Esophagus muscularis mucosa (tissue), 4 donors: ENCODE measurements at regions not wholly inside any gene's neighbourhood (a gene's known extent, or its start where the extent isn't known, plus 50 kb on each side); places are given as distances from the start of the nearest gene placed in this dataset.

Experiments
- EP300 ChIP-seq: sonication (generic); formaldehyde crosslinking; IDR thresholded peaks from one replicate; pipeline ENCODE4 v1.6.1; 2017; ENCODE audit warnings: antibody characterized with exemption
- POLR2A ChIP-seq: fragments of 450-650 bp; IDR thresholded peaks from one replicate; pipeline ENCODE4 v1.6.1; 2017; ENCODE audit warnings: antibody characterized with exemption, moderate library complexity, mild to moderate bottlenecking, low read depth
- TF ChIP-seq, protein P1 (sequence below), 3 experiments: fragments of 200-600 bp in 2 of 3; fragments of 450-650 bp in 1 of 3; sonication (generic) in 2 of 3; IDR thresholded peaks; one replicate each; pipeline ENCODE4 v1.5.1; 2017 to 2019; ENCODE audit warnings: antibody characterized with exemption in 3 of 3, mild to moderate bottlenecking in 2 of 3, moderate library complexity in 1 of 3

DNA sequence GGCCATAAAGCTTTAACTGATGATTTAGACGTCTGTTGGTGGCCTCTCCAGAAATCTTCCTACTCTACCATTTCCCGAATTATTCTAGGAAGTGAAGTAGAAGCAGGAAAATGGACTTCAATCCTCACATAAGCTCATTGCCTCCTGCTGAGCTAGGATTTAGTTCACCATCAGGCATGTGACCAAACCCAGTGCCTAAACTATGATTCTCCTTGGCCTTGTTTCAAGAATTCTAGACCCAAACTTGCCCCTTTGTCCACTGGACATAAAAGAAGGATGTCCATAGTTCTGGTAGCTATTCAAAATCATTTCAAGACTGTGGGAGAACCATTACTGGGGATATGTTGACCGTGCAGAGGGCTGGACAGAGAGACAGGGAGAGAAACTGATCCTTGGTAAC, 105.8 kb downstream of the C12orf50 start:
- TF ChIP-seq, protein P1, sequence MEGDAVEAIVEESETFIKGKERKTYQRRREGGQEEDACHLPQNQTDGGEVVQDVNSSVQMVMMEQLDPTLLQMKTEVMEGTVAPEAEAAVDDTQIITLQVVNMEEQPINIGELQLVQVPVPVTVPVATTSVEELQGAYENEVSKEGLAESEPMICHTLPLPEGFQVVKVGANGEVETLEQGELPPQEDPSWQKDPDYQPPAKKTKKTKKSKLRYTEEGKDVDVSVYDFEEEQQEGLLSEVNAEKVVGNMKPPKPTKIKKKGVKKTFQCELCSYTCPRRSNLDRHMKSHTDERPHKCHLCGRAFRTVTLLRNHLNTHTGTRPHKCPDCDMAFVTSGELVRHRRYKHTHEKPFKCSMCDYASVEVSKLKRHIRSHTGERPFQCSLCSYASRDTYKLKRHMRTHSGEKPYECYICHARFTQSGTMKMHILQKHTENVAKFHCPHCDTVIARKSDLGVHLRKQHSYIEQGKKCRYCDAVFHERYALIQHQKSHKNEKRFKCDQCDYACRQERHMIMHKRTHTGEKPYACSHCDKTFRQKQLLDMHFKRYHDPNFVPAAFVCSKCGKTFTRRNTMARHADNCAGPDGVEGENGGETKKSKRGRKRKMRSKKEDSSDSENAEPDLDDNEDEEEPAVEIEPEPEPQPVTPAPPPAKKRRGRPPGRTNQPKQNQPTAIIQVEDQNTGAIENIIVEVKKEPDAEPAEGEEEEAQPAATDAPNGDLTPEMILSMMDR (IDR thresholded peaks at IDR 0.05) = no peak
- TF ChIP-seq POLR2A (no peak), EP300 (no peak)
